NT2/D1 (cell line): ENCODE measurements at regions not wholly inside any gene's neighbourhood (a gene's known extent, or its start where the extent isn't known, plus 50 kb on each side); places are given as distances from the start of the nearest gene placed in this dataset.

ENCODE experiments used
- SUZ12 ChIP-seq: IDR thresholded peaks from 2 replicates; pipeline ENCODE4 v1.6.1; 2011; ENCODE audit not compliant: insufficient read length, insufficient read depth; ENCODE audit errors: extremely low read depth
- YY1 ChIP-seq: IDR thresholded peaks from 2 replicates; pipeline ENCODE4 v1.6.1; 2011; ENCODE audit not compliant: insufficient read length, insufficient read depth
- ZNF274 ChIP-seq: IDR thresholded peaks from 2 replicates; pipeline ENCODE4 v1.6.1; 2011; ENCODE audit warnings: mild to moderate bottlenecking, low read depth, low read length

DNA sequence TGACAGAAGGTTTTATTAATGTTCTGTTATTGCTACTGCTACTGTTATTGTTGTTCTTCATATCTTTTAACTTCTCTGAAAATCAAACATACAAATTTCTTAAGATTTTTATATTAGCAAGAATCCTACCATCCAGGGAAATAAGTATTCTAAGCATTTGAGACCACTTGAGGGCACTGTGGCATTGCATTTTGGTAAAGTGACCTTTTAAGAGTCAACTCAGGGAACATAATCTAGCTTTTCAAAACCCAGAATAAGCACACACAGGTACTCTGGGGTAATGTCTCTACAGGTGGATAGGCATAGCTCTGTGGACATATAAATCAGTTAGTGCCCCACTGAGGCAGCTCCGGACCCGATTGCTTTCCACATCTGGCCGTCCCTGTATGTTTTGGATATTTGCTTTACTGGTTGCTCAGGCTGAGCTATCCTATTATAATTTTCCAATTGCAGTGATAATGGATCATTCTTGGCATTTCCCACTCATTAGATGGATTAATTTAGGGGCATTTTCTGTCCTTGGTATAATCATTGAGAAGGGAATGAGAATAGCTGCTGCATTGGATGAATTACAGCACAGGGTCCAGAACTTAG, 1425.1 kb upstream of the CDH8 start:
- TF ChIP-seq ZNF274 (no peak), SUZ12 (no peak), YY1 (no peak)
